K562 (cell line): ENCODE measurements at regions not wholly inside any gene's neighbourhood (a gene's known extent, or its start where the extent isn't known, plus 50 kb on each side); places are given as distances from the start of the nearest gene placed in this dataset.

Source experiments
- ATAC-seq: fragments of 200-7000 bp; cut with Tn5 transposase; 3 replicates; pipeline ENCODE4 v1.9.1; 2020; ENCODE audit warnings: moderate library complexity
- BruUV-seq: library from RNA; stranded (reverse); fragments of 400-500 nt; replicated peaks from 2 replicates; lab custom pipeline; 2021; lab: Mats Ljungman, UMichigan
- CTCF ChIA-PET: fragments of 300-600 bp; formaldehyde crosslinking; extraction: SDS; loops from one replicate; lab custom pipeline; 2021; ENCODE audit warnings: low intra/inter-chr PET ratio; lab: Yijun Ruan, JAX
- POLR2A ChIA-PET: fragments of 300-600, 350-650 bp; sonication (Branson Sonifier 250); formaldehyde crosslinking; extraction: SDS; loops from one replicate; lab custom pipeline; 2021; ENCODE audit warnings: antibody characterized with exemption, inconsistent platforms; lab: Yijun Ruan, JAX
- DNase-seq, 4 experiments: peaks; one replicate each; pipeline versions ENCODE4 v3.0.0 to v3.0.0-alpha.2; 2011 to 2018; ENCODE audit warnings: low spot score in 3 of 4, mixed read lengths in 3 of 4; ENCODE audit errors: extremely low read depth in 1 of 4
- FAIRE-seq: peaks from 2 replicates; lab custom pipeline; 2011; peaks lifted over from hg19 to GRCh38; lab: Jason Lieb, UNC
- H2AFZ ChIP-seq: 2 replicates; pipeline ENCODE4 v1.6.0; 2011; ENCODE audit warnings: low read depth, low read length, control low read depth, inconsistent platforms
- H3K27ac ChIP-seq: fragments of 200-600 bp; 3 replicates; pipeline ENCODE4 v1.8.0; 2011; ENCODE audit warnings: low read depth, mild to moderate bottlenecking, control low read depth, inconsistent platforms, low read length, moderate library complexity, mixed read lengths; ENCODE audit errors: extremely low read depth
- H3K27me3 ChIP-seq, 2 experiments: fragments of 300-600 bp in 1 of 2; 2 replicates in 1 of 2; 3 replicates in 1 of 2; pipeline versions ENCODE4 v1.6.0 to v1.8.0; 2011; ENCODE audit warnings: inconsistent platforms in 2 of 2, low read length in 2 of 2, mild to moderate bottlenecking in 1 of 2, mixed read lengths in 1 of 2, moderate library complexity in 1 of 2; ENCODE audit not compliant: control insufficient read depth in 2 of 2, insufficient read depth in 2 of 2
- H3K36me3 ChIP-seq: fragments of 300-600 bp; 3 replicates; pipeline ENCODE4 v1.8.0; 2011; ENCODE audit warnings: mild to moderate bottlenecking, low read length, inconsistent platforms; ENCODE audit not compliant: control insufficient read depth, insufficient read depth
- H3K4me1 ChIP-seq, 2 experiments: fragments of 200-600 bp in 1 of 2; replicated peaks in 1 of 2; 2 replicates in 1 of 2; 3 replicates in 1 of 2; pipeline versions ENCODE4 v1.5.1 to v1.8.0; 2011; ENCODE audit warnings: inconsistent platforms in 2 of 2, low read length in 2 of 2, mild to moderate bottlenecking in 1 of 2, mixed read lengths in 1 of 2, moderate library complexity in 1 of 2; ENCODE audit not compliant: control insufficient read depth in 2 of 2, insufficient read depth in 2 of 2
- H3K4me2 ChIP-seq: 2 replicates; pipeline ENCODE4 v1.6.1; 2011; ENCODE audit warnings: low read length, control low read depth, inconsistent platforms, mixed read lengths; ENCODE audit not compliant: insufficient read depth
- H3K4me3 ChIP-seq: fragments of 200-600 bp; sonication (generic), shearing (Covaris generic); 2 replicates; pipeline ENCODE4 v1.5.1; 2016; ENCODE audit warnings: control low read depth, inconsistent platforms
- H3K79me2 ChIP-seq: fragments of 200-600 bp; 3 replicates; pipeline ENCODE4 v1.8.0; 2011; ENCODE audit warnings: low read length, inconsistent platforms; ENCODE audit not compliant: control insufficient read depth, insufficient read depth
- H3K9ac ChIP-seq, 2 experiments: 2 replicates each; pipeline versions ENCODE4 v1.6.0 to v1.6.1; 2011; ENCODE audit warnings: low read depth in 2 of 2, low read length in 2 of 2, control low read depth in 1 of 2, inconsistent platforms in 1 of 2, mild to moderate bottlenecking in 1 of 2, mixed read lengths in 1 of 2; ENCODE audit not compliant: insufficient read depth in 1 of 2
- H3K9me1 ChIP-seq: one replicate; pipeline ENCODE4 v1.6.0; 2011; ENCODE audit warnings: inconsistent platforms, mild to moderate bottlenecking, low read length, moderate library complexity; ENCODE audit not compliant: control insufficient read depth, insufficient read depth
- H3K9me3 ChIP-seq: replicated peaks from 2 replicates; pipeline ENCODE4 v1.5.1; 2011; ENCODE audit warnings: low read depth, low read length, inconsistent platforms; ENCODE audit not compliant: control insufficient read depth, insufficient read depth
- H4K20me1 ChIP-seq: replicated peaks from 2 replicates; pipeline ENCODE4 v1.6.1; 2011; ENCODE audit warnings: low read length, inconsistent platforms, mixed read lengths; ENCODE audit not compliant: control insufficient read depth, insufficient read depth
- CREB3L1 ChIP-seq: fragments of 450-650 bp; IDR thresholded peaks from 2 replicates; pipeline ENCODE4 v1.6.1; 2014; ENCODE audit warnings: low read depth, mild to moderate bottlenecking, moderate library complexity, borderline replicate concordance
- FOS ChIP-seq: IDR thresholded peaks from 3 replicates; pipeline ENCODE4 v1.6.1; 2011; ENCODE audit not compliant: insufficient read length; ENCODE audit errors: extremely low read depth
- FOXK2 ChIP-seq, 2 experiments: fragments of 450-650 bp; IDR thresholded peaks in 1 of 2; conservative IDR thresholded peaks in 1 of 2; 2 replicates each; pipeline ENCODE4 v1.6.1; 2016; ENCODE audit warnings: low read depth in 2 of 2, mild to moderate bottlenecking in 1 of 2
- MEF2A ChIP-seq: IDR thresholded peaks from 2 replicates; pipeline ENCODE4 v1.6.1; 2011; ENCODE audit warnings: low read depth, mild to moderate bottlenecking, low read length, moderate library complexity; ENCODE audit not compliant: control insufficient read depth
- MTA1 ChIP-seq: fragments of 450-650 bp; IDR thresholded peaks from 2 replicates; pipeline ENCODE4 v1.6.1; 2017; ENCODE audit warnings: borderline replicate concordance
- NFE2L1 ChIP-seq: fragments of 450-650 bp; IDR thresholded peaks from 2 replicates; pipeline ENCODE4 v1.6.1; 2016; ENCODE audit warnings: missing genetic modification characterization, low read depth, mild to moderate bottlenecking, missing compliant biosample characterization, moderate library complexity, borderline replicate concordance
- NKRF ChIP-seq: fragments of 450-650 bp; IDR thresholded peaks from 2 replicates; pipeline ENCODE4 v1.6.1; 2016; ENCODE audit warnings: borderline replicate concordance
- NR1H2 ChIP-seq: sonication (generic); formaldehyde crosslinking; IDR thresholded peaks from 2 replicates; pipeline ENCODE4 v1.4.0; 2020; ENCODE audit warnings: mild to moderate bottlenecking, missing genetic modification reagents
- SMAD4 ChIP-seq: fragments of 250-450 bp; sonication (Bioruptor Pico); conservative IDR thresholded peaks from 2 replicates; pipeline ENCODE4 v1.8.0; 2021; ENCODE audit warnings: inconsistent platforms, mild to moderate bottlenecking, moderate library complexity
- U2AF2 ChIP-seq: fragments of 200-400 bp; formaldehyde crosslinking; optimal IDR thresholded peaks from 2 replicates; pipeline ENCODE3; 2017; ENCODE audit warnings: low read depth, mild to moderate bottlenecking, low read length
- ZFP30 ChIP-seq: fragments of 250-450 bp; sonication (Bioruptor Pico); IDR thresholded peaks from 2 replicates; pipeline ENCODE4 v1.8.0; 2022; ENCODE audit warnings: moderate library complexity, mild to moderate bottlenecking, inconsistent platforms, borderline replicate concordance
- ZNF174 ChIP-seq: fragments of 250-450 bp; sonication (Bioruptor Pico); IDR thresholded peaks from 2 replicates; pipeline ENCODE4 v1.4.0; 2020; ENCODE audit warnings: mild to moderate bottlenecking
- ZNF24 ChIP-seq: fragments of 450-650 bp; IDR thresholded peaks from 2 replicates; pipeline ENCODE4 v1.6.1; 2016
- ZNF740 ChIP-seq, 3 experiments: fragments of 200-800 bp in 1 of 3; sonication (Bioruptor generic) in 1 of 3; sonication (generic) in 1 of 3; formaldehyde crosslinking in 1 of 3; IDR thresholded peaks; 2 replicates each; pipeline versions ENCODE4 v1.6.1 to v1.8.0; 2016 to 2022; ENCODE audit warnings: mild to moderate bottlenecking in 2 of 3, missing compliant biosample characterization in 2 of 3, missing genetic modification characterization in 2 of 3, missing genetic modification reagents in 1 of 3
- WGBS: fragments of 100-300 bp; shearing (Covaris generic); methylation state at CpG from one replicate; pipeline ENCODE4 v1.1.6; 2016; ENCODE audit warnings: low coverage, mixed read lengths; ENCODE audit not compliant: insufficient coverage; ENCODE audit errors: missing lambda C conversion rate; 5-methylcytosine and 5-hydroxymethylcytosine counted together
- in situ Hi-C: fragments of 300-500 bp; cut with MboI; formaldehyde crosslinking; loops from 4 replicates; pipeline ENCODE4 v1.15.0; 2018; ENCODE audit warnings: inconsistent platforms, mixed read lengths
- intact Hi-C: fragments of 100-400 bp; cut with micrococcal nuclease; formaldehyde crosslinking; loops from 2 replicates; pipeline ENCODE4 v1.14.2; 2022

GRCh38 chr3:193774916-193775285 is 181.9 kb downstream of the OPA1 start:
- H4K20me1 ChIP-seq: no peaks in the 10 kb centered on the region
- H3K4me3 ChIP-seq: no peak overlapping the region
- H3K9me3 ChIP-seq: no peaks in the 10 kb centered on the region; the same call in none of the 2 replicates
- no peak overlapping the region for H3K4me2 ChIP-seq
- H3K27ac ChIP-seq: no peak overlapping the region
- FAIRE-seq (no peak), DNase-seq (no peak), ATAC-seq (no peak)
- no peaks in the 10 kb centered on the region for H3K36me3 ChIP-seq
- no peaks in the 10 kb centered on the region for H3K79me2 ChIP-seq
- H3K4me1 ChIP-seq: no peaks in the 10 kb centered on the region; a peak in 2 of 5 replicates
- no peak overlapping the region for H2AFZ ChIP-seq
- TF ChIP-seq ZNF740 (CRISPR knock-in tag; IDR thresholded peaks at IDR 0.05): no peak
- no peak for TF ChIP-seq ZNF740 (tag; IDR thresholded peaks at IDR 0.05)
- no peak for TF ChIP-seq ZNF24
- no peak for TF ChIP-seq U2AF2
- no peak for TF ChIP-seq CREB3L1
- TF ChIP-seq SMAD4: no peak
- TF ChIP-seq NR1H2 (CRISPR knock-in tag): no peak
- TF ChIP-seq FOXK2 (conservative IDR thresholded peaks at IDR 0.05 in 1 of 2, IDR thresholded peaks at IDR 0.05 in 1 of 2; ENCODE audit: low read depth in 2 of 2): no peak
- TF ChIP-seq MTA1: no peak
- TF ChIP-seq FOS: no peak
- no peak for TF ChIP-seq NFE2L1 (tag)
- TF ChIP-seq ZNF174 (CRISPR knock-in tag): no peak
- TF ChIP-seq NKRF: no peak
- no peak for TF ChIP-seq ZFP30 (CRISPR knock-in tag)
- TF ChIP-seq MEF2A: no peak
- TF ChIP-seq, all 486 proteins: peak for 0
- no TSS peak for BruUV-seq
- ChIA-PET POLR2A (interaction anchor here (0.8 to 1.2 kb wide), 2 partner anchors 23 to 373 kb away, joined by 3 to 4 read pairs; no protein-coding TSS in a partner anchor), CTCF (no interaction called here)
- intact Hi-C loops: loop anchor here (10.0 kb wide), 1 partner anchor 960 kb away; no protein-coding TSS in a partner anchor
- in situ Hi-C loops: no loop called here
- H3K9ac ChIP-seq: no peak overlapping the region
- 63% methylated on average over 6 of the region's 6 CpGs for WGBS
- H3K9me1 ChIP-seq: no peaks in the 10 kb centered on the region
- no peaks in the 10 kb centered on the region for H3K27me3 ChIP-seq
